Brain microvascular endothelial cell (primary cell): ENCODE measurements at regions not wholly inside any gene's neighbourhood (a gene's known extent, or its start where the extent isn't known, plus 50 kb on each side); places are given as distances from the start of the nearest gene placed in this dataset.

Experiments used
- DNase-seq: peaks from one replicate; pipeline ENCODE4 v3.0.0-alpha.2; 2020
- H3K27ac ChIP-seq: fragments of 250-450 bp; sonication (Bioruptor Pico); 2 replicates; pipeline ENCODE4 v1.5.1; 2020; ENCODE audit warnings: mild to moderate bottlenecking, moderate library complexity
- H3K27me3 ChIP-seq: fragments of 250-450 bp; sonication (Bioruptor Pico); replicated peaks from 2 replicates; pipeline ENCODE4 v1.5.1; 2020; ENCODE audit warnings: mild to moderate bottlenecking
- H3K36me3 ChIP-seq: fragments of 250-450 bp; sonication (Bioruptor Pico); replicated peaks from 2 replicates; pipeline ENCODE4 v1.5.1; 2020; ENCODE audit warnings: mild to moderate bottlenecking
- H3K4me3 ChIP-seq: 2 replicates; pipeline ENCODE4 v1.5.1; 2011; ENCODE audit warnings: low read depth, mild to moderate bottlenecking, control low read depth, low read length, moderate library complexity
- in situ Hi-C: cut with HindIII; loops from 2 replicates; pipeline ENCODE4 v1.10.0; 2017; ENCODE audit warnings: low sequenced_read_pairs, low pct_ligation_motif_present
- TF ChIP-seq, protein P1 (sequence below): IDR thresholded peaks from 2 replicates; pipeline ENCODE4 v1.5.1; 2011; ENCODE audit warnings: low read depth, mild to moderate bottlenecking, moderate library complexity, low read length, control low read depth, inconsistent platforms; ENCODE audit errors: missing control alignments

DNA sequence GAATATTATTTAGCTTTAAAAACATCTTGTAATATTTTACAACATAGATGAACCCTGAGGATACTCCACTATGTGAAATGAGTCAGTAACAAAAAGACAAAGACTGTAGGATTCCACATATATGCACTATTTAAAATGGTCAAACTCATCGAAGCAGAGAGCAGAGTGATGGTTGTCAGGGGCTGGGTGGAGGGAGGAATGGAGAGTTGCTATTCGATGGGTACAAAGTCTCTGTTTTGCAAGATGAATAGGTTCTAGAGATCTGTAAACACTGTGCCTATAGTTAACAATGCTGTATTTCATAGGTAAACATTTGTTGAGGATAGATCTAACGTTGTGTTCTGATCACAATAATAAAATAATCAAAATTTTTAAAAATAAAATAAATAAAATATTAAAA lies 1675.9 kb upstream of the CELF4 start:
- H3K36me3 ChIP-seq, result no peaks in the 10 kb centered on the region
- TF ChIP-seq, protein P1, sequence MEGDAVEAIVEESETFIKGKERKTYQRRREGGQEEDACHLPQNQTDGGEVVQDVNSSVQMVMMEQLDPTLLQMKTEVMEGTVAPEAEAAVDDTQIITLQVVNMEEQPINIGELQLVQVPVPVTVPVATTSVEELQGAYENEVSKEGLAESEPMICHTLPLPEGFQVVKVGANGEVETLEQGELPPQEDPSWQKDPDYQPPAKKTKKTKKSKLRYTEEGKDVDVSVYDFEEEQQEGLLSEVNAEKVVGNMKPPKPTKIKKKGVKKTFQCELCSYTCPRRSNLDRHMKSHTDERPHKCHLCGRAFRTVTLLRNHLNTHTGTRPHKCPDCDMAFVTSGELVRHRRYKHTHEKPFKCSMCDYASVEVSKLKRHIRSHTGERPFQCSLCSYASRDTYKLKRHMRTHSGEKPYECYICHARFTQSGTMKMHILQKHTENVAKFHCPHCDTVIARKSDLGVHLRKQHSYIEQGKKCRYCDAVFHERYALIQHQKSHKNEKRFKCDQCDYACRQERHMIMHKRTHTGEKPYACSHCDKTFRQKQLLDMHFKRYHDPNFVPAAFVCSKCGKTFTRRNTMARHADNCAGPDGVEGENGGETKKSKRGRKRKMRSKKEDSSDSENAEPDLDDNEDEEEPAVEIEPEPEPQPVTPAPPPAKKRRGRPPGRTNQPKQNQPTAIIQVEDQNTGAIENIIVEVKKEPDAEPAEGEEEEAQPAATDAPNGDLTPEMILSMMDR, result no peak
- in situ Hi-C loops, result no loop called here
- no peaks in the 10 kb centered on the region for H3K27me3 ChIP-seq
- H3K4me3 ChIP-seq, result no peak overlapping the region
- DNase-seq, result no peak
- no peak overlapping the region for H3K27ac ChIP-seq

DNA sequence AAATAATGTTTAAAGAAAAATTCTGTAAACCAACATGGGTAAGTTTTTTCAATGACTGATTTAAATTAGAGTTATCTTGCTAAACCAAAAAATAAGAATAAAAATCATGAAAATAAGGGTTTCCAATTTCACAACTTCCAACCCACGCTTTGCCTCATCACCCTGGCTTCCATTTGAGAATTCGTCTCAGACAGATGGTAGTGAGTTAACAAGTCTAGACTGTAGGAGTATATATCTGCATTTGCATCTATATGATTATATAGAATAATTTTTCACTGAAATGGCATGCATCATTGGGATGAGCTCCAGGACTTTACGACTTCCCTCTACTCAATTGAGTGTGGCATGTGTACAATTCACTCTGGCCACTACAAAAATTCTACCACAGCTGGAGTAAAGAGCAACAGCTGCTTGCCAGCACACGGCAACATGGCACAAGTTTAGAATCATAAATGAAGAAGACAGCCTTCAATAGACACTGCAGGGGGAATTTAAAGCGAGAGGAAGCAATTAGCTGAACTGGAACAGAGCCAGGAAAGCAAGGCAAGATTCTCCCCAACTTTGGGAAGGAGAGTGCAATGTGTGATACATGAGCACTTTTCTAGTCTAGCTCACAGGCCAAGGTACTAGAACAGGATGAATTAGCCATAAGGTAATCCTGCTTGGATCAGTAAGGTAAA lies 1673.5 kb upstream of the CELF4 start:
- no peak for DNase-seq
- TF ChIP-seq, protein P1, result no peak
- Histone ChIP-seq H3K4me3 (no peak overlapping the region), H3K36me3 (no peaks in the 10 kb centered on the region), H3K27ac (no peak overlapping the region), H3K27me3 (no peaks in the 10 kb centered on the region)
- in situ Hi-C loops, result no loop called here

DNA sequence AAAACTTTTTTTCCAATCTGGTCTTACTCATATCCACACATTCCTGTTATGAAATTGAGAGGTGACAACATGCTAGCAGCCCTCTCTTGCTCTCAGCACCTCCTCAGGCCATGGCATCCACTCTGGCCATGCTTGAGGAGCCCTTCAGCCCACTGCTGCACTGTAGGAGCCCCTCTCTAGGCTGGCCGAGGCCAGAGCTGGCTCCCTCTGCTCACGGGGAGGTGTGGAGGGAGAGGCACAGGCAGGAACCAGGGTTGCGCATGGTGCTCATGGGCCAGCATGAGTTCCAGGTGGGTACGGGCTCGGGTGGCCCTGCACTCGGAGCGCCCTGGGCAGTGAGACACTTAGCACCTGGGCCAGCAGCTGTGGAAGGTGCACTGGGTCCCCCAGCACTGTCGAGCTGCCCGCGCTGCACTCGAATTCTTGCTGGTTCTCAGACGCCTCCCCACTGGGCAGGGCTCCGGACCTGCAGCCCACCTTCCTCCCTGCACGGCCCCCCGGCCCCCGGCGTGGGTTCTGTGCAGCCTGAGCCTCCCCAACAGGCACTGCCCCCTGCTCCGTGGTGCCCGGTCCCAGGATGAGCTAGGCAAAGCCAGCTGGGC lies 1669.6 kb upstream of the CELF4 start:
- TF ChIP-seq, protein P1, result no peak
- no peak overlapping the region for H3K4me3 ChIP-seq
- no peaks in the 10 kb centered on the region for H3K27me3 ChIP-seq
- H3K36me3 ChIP-seq, result no peaks in the 10 kb centered on the region
- in situ Hi-C loops, result no loop called here
- H3K27ac ChIP-seq, result no peak overlapping the region
- DNase-seq, result no peak

DNA sequence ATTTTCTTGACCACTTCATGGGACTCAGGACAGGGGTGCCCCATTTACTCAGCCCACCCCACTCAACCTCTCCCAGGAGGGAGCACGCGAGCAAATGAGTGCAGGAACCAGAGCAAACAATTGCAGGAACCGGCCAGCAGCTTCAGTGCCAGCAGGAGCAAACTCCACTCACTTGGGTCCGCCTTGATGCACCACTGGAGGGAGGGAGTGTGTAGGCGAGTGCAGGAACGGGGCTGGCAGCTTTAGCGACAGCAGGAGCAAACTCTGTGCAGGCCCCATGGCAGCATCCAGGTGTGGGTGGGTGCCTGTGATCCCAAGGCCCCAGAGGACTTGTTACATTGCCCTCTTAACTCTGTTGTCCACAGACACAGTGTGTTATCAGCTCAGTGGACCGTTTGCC lies 1667.3 kb upstream of the CELF4 start:
- TF ChIP-seq, protein P1, result no peak
- H3K36me3 ChIP-seq, result no peaks in the 10 kb centered on the region
- no peak for DNase-seq
- in situ Hi-C loops, result no loop called here
- H3K27ac ChIP-seq, result no peak overlapping the region
- H3K27me3 ChIP-seq, result no peaks in the 10 kb centered on the region
- H3K4me3 ChIP-seq, result no peak overlapping the region

DNA sequence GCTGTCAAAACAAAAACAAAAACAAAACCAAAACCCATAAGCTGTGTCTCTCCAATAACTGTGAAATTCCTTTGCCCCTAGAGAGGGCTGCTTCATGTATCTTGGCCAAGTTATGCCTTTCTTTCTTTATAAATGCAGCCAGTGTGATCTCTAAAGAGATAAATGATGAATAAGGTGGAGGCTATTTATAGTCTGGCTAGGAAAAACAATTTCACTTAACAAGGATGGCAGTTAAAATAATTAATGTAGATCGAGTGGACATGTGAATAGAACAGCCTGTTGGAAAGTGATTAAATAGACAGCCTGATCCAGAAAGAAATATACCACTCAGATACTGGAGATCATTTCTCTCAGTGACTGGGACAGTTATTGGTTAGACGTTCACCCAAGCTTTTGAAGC lies 1666.9 kb upstream of the CELF4 start:
- H3K4me3 ChIP-seq, result no peak overlapping the region
- no peak for DNase-seq
- H3K27me3 ChIP-seq, result no peaks in the 10 kb centered on the region
- no peaks in the 10 kb centered on the region for H3K36me3 ChIP-seq
- in situ Hi-C loops, result no loop called here
- TF ChIP-seq, protein P1, result no peak
- no peak overlapping the region for H3K27ac ChIP-seq
